ENCODE measurements at regions not wholly inside any gene's neighbourhood (a gene's known extent, or its start where the extent isn't known, plus 50 kb on each side); places are given as distances from the start of the nearest gene placed in this dataset.

- Histone ChIP-seq H3K4me1 (no peaks in the 10 kb centered on the region), H3K27ac (no peak overlapping the region), H3K9me3 (peaks cover 0 to 7% of the 10 kb centered on the region in 2 donors), H3K27me3 (peaks cover 0 to 15% of the 10 kb centered on the region in 2 donors), H3K4me3 (no peak overlapping the region), H3K36me3 (no peaks in the 10 kb centered on the region)
- DNase-seq (no peak), ATAC-seq (no peak)
- intact Hi-C loops (cut with DNase I), result no loop called here
- TF ChIP-seq, protein P1, sequence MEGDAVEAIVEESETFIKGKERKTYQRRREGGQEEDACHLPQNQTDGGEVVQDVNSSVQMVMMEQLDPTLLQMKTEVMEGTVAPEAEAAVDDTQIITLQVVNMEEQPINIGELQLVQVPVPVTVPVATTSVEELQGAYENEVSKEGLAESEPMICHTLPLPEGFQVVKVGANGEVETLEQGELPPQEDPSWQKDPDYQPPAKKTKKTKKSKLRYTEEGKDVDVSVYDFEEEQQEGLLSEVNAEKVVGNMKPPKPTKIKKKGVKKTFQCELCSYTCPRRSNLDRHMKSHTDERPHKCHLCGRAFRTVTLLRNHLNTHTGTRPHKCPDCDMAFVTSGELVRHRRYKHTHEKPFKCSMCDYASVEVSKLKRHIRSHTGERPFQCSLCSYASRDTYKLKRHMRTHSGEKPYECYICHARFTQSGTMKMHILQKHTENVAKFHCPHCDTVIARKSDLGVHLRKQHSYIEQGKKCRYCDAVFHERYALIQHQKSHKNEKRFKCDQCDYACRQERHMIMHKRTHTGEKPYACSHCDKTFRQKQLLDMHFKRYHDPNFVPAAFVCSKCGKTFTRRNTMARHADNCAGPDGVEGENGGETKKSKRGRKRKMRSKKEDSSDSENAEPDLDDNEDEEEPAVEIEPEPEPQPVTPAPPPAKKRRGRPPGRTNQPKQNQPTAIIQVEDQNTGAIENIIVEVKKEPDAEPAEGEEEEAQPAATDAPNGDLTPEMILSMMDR (IDR thresholded peaks at IDR 0.05), result no peak
These were observed 277.7 kb upstream of the TSHZ3 start for GRCh38 chr19:31626941-31627340.

DNA sequence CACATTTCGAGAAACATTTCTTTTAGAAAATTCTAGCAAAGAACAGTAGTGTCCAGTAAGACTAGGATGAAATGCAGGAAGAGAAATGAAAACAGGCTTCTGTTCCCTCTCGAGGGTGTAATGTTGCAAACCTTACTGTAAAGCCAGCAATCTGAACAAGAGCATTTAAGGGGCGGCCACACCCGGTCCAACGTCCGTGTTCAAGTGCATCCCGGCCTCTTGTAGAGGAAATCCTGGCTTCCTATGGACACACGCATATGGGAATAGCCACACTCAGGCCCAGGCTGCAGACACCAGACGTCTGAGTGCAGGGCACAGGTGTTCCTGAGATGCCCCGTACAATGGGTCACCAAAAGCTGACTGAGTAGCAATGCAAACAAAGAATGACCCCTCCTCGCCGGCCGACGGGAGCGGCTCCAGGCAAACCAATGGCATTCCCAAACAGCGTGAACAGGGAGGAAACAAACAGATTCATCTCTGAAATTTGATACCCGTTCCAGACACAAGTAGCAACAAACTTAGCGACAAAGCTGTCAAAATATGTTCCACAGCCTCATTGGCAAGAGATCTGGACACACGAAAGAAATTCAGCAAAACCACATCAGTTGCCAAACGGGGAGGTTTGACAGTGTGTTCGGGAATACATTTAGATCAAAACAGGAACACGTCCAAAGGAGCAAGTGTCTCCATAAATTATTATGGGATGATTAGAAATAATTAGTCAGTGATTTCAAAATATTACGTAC is 278.6 kb upstream of the TSHZ3 start:
- Histone ChIP-seq H3K4me3 (no peak overlapping the region), H3K27me3 (peaks cover 0 to 15% of the 10 kb centered on the region in 2 donors), H3K4me1 (no peaks in the 10 kb centered on the region), H3K9me3 (peaks cover 0 to 2% of the 10 kb centered on the region in 2 donors), H3K36me3 (no peaks in the 10 kb centered on the region), H3K27ac (no peak overlapping the region)
- intact Hi-C loops (cut with DNase I), result no loop called here
- no peak for DNase-seq
- TF ChIP-seq, protein P1 (IDR thresholded peaks at IDR 0.05), result no peak
- ATAC-seq, result no peak

- TF ChIP-seq, protein P1 (IDR thresholded peaks at IDR 0.05), result no peak
- Histone ChIP-seq H3K27ac (no peak overlapping the region), H3K4me3 (no peak overlapping the region), H3K9me3 (no peaks in the 10 kb centered on the region), H3K4me1 (no peaks in the 10 kb centered on the region), H3K27me3 (peaks cover 0 to 15% of the 10 kb centered on the region in 2 donors), H3K36me3 (no peaks in the 10 kb centered on the region)
- ATAC-seq (no peak), DNase-seq (no peak)
- intact Hi-C loops (cut with DNase I), result no loop called here
These were observed 280.5 kb upstream of the TSHZ3 start for GRCh38 chr19:31629579-31630363.

GRCh38 chr19:31633014-31633413 is 283.8 kb upstream of the TSHZ3 start:
- no peaks in the 10 kb centered on the region for H3K27me3 ChIP-seq
- no peaks in the 10 kb centered on the region for H3K4me1 ChIP-seq
- TF ChIP-seq, protein P1 (IDR thresholded peaks at IDR 0.05), result no peak
- H3K36me3 ChIP-seq, result no peaks in the 10 kb centered on the region
- H3K4me3 ChIP-seq, result no peak overlapping the region
- H3K9me3 ChIP-seq, result no peaks in the 10 kb centered on the region
- no peak for ATAC-seq
- no peak overlapping the region for H3K27ac ChIP-seq
- DNase-seq, result no peak
- intact Hi-C loops (cut with DNase I), result no loop called here

DNA sequence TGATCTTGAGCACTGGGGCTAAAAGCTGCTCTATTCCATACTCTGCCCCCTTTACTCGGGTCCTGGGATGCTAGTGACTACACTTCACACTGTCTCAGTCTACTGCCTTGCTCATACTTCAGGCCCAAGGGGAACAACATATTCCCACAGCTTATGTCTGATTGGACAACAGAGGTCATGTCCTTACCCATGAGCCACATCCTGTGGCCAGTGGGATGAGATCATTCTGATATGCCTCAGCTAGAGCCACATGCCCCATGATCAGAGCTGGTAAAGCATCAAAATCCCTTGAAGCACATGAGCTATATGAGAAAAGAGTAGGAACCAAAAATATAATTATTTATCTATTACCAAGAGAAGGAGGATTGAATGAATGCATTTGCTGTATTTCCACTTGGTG is 290.1 kb upstream of the TSHZ3 start:
- Histone ChIP-seq H3K27ac (no peak overlapping the region), H3K4me3 (no peak overlapping the region), H3K4me1 (no peaks in the 10 kb centered on the region), H3K27me3 (no peaks in the 10 kb centered on the region), H3K9me3 (peaks cover 0 to under 1% of the 10 kb centered on the region in 2 donors), H3K36me3 (no peaks in the 10 kb centered on the region)
- TF ChIP-seq, protein P1 (IDR thresholded peaks at IDR 0.05), result no peak
- intact Hi-C loops (cut with DNase I), result no loop called here
- DNase-seq (no peak), ATAC-seq (no peak)
